ENCODE measurements at regions not wholly inside any gene's neighbourhood (a gene's known extent, or its start where the extent isn't known, plus 50 kb on each side); places are given as distances from the start of the nearest gene placed in this dataset.

- TF ChIP-seq SUZ12 (IDR thresholded peaks at IDR 0.05; ENCODE audit: extremely low read depth, insufficient read depth, insufficient read length) (no peak), ZNF274 (IDR thresholded peaks at IDR 0.05; ENCODE audit: low read depth, low read length) (no peak)
Measured at GRCh38 chrX:8033175-8033574, 106.0 kb upstream of the PNPLA4 start.
